ENCODE measurements at regions not wholly inside any gene's neighbourhood (a gene's known extent, or its start where the extent isn't known, plus 50 kb on each side); places are given as distances from the start of the nearest gene placed in this dataset.

GRCh38 chr3:102066470-102066869 lies 217.2 kb downstream of the NFKBIZ start:
- DNase-seq = no peak
- Histone ChIP-seq H3K4me1 (no peaks in the 10 kb centered on the region), H3K27me3 (replicated peaks in 1 of 7) (no peaks in the 10 kb centered on the region), H3K4me3 (no peak overlapping the region), H3K9me3 (no peaks in the 10 kb centered on the region), H3K27ac (no peak overlapping the region), H3K36me3 (no peaks in the 10 kb centered on the region)
- no peak for TF ChIP-seq CTCF (IDR thresholded peaks at IDR 0.05 in 8 of 11, conservative IDR thresholded peaks at IDR 0.05 in 3 of 11)
- TF ChIP-seq POLR2A (IDR thresholded peaks at IDR 0.05) = no peak
- TF ChIP-seq POLR2AphosphoS5 (IDR thresholded peaks at IDR 0.05) = no peak
- 96 to 99% (median 98%) methylated on average over 1 of the region's 1 CpG for WGBS, 5 donors
- intact Hi-C loops (cut with DNase I; ENCODE audit: low total_unique reads) = no loop called here

- TF ChIP-seq POLR2AphosphoS5 (IDR thresholded peaks at IDR 0.05) = no peak
- TF ChIP-seq POLR2A (IDR thresholded peaks at IDR 0.05) = no peak
- TF ChIP-seq CTCF (IDR thresholded peaks at IDR 0.05 in 8 of 11, conservative IDR thresholded peaks at IDR 0.05 in 3 of 11) = no peak
- no peaks in the 10 kb centered on the region for H3K27me3 ChIP-seq (replicated peaks in 1 of 7)
- no peaks in the 10 kb centered on the region for H3K36me3 ChIP-seq
- H3K27ac ChIP-seq = no peak overlapping the region
- no peak for DNase-seq
- H3K4me3 ChIP-seq = no peak overlapping the region
- intact Hi-C loops (cut with DNase I; ENCODE audit: low total_unique reads) = no loop called here
- H3K9me3 ChIP-seq = no peaks in the 10 kb centered on the region
- WGBS, 5 donors = 52 to 94% (median 88%) methylated on average over 1 of the region's 1 CpG
- H3K4me1 ChIP-seq = no peaks in the 10 kb centered on the region
Measured at GRCh38 chr3:102068327-102068726, 219.0 kb downstream of the NFKBIZ start.

- no peak for TF ChIP-seq CTCF (IDR thresholded peaks at IDR 0.05 in 8 of 11, conservative IDR thresholded peaks at IDR 0.05 in 3 of 11)
- TF ChIP-seq POLR2A (IDR thresholded peaks at IDR 0.05) = no peak
- no peak for TF ChIP-seq POLR2AphosphoS5 (IDR thresholded peaks at IDR 0.05)
- H3K27me3 ChIP-seq (replicated peaks in 1 of 7) = no peaks in the 10 kb centered on the region
- no peak overlapping the region for H3K4me3 ChIP-seq
- intact Hi-C loops (cut with DNase I; ENCODE audit: low total_unique reads) = no loop called here
- no peaks in the 10 kb centered on the region for H3K36me3 ChIP-seq
- no peak overlapping the region for H3K27ac ChIP-seq
- 89 to 97% (median 94%) methylated on average over 2 of the region's 2 CpGs for WGBS, 5 donors
- no peaks in the 10 kb centered on the region for H3K9me3 ChIP-seq
- H3K4me1 ChIP-seq = no peaks in the 10 kb centered on the region
- no peak for DNase-seq
Measured at GRCh38 chr3:102068736-102069135, 219.4 kb downstream of the NFKBIZ start.

- H3K4me1 ChIP-seq = no peaks in the 10 kb centered on the region
- intact Hi-C loops (cut with DNase I; ENCODE audit: low total_unique reads) = no loop called here
- no peak for TF ChIP-seq POLR2AphosphoS5 (IDR thresholded peaks at IDR 0.05)
- TF ChIP-seq CTCF (IDR thresholded peaks at IDR 0.05 in 8 of 11, conservative IDR thresholded peaks at IDR 0.05 in 3 of 11) = no peak
- TF ChIP-seq POLR2A (IDR thresholded peaks at IDR 0.05) = no peak
- H3K4me3 ChIP-seq = no peak overlapping the region
- no peaks in the 10 kb centered on the region for H3K9me3 ChIP-seq
- 82 to 100% (median 85%) methylated on average over 1 of the region's 1 CpG for WGBS, 5 donors
- DNase-seq = no peak
- H3K27me3 ChIP-seq (replicated peaks in 1 of 7) = no peaks in the 10 kb centered on the region
- H3K36me3 ChIP-seq = no peaks in the 10 kb centered on the region
- no peak overlapping the region for H3K27ac ChIP-seq
Measured at GRCh38 chr3:102069211-102069662, 219.9 kb downstream of the NFKBIZ start.

Measured in spleen (tissue), 11 donors.